ENCODE measurements at regions not wholly inside any gene's neighbourhood (a gene's known extent, or its start where the extent isn't known, plus 50 kb on each side); places are given as distances from the start of the nearest gene placed in this dataset.

DNA sequence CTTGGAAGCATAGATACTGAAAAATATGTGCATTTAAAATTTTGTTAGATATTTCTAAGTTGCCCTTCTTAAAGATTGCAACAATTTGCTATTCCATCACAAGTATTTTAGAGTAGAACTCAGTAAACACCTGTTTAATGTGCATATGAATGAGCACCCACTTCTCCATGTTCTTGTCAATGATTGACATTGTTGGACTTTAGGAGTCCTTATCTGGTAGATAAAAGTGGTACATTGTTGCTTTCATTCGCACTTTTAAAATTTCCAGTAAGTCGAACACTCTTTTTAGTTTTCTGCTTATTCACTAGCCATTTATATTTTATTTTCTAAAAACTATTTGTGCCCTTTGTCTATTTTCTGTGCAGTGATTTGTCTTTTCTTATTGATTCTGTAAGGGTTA lies 478.3 kb downstream of the SOX2 start:
- no peak for DNase-seq (ENCODE audit: extremely low read depth in 1 of 2, low read depth in 1 of 2)

- DNase-seq (ENCODE audit: extremely low read depth in 1 of 2, low read depth in 1 of 2), result no peak
These were observed 486.6 kb downstream of the SOX2 start for GRCh38 chr3:182198345-182198744.

- no peak for DNase-seq (ENCODE audit: extremely low read depth in 1 of 2, low read depth in 1 of 2)
These were observed 489.9 kb downstream of the SOX2 start for GRCh38 chr3:182201456-182202168.

GRCh38 chr3:182212479-182213076 lies 500.9 kb downstream of the SOX2 start:
- DNase-seq (ENCODE audit: extremely low read depth in 1 of 2, low read depth in 1 of 2), result no peak

DNA sequence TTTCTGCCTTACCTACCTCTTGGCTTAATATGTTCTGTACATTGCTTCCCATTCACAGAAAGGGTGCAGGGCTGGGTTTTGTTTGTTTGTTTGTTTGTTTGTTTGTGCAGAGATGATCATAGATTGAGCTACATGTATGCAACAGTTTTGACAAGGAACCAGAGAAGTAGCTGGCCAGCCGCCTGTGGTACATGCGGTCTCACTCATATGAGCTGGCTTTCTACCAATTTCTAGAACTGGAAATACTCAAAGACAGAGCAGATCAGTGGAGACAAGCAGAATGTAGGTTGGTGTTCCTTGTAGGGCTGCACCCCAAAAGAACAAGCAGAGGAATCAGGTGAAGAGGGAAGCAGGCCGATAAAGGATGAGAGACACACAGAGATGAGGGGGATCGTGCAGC lies 502.7 kb downstream of the SOX2 start:
- DNase-seq (ENCODE audit: extremely low read depth in 1 of 2, low read depth in 1 of 2), result no peak

- no peak for DNase-seq (ENCODE audit: extremely low read depth in 1 of 2, low read depth in 1 of 2)
These were observed 504.2 kb downstream of the SOX2 start for GRCh38 chr3:182215881-182216280.

GRCh38 chr3:182216311-182216970 lies 504.7 kb downstream of the SOX2 start:
- DNase-seq (ENCODE audit: extremely low read depth in 1 of 2, low read depth in 1 of 2), result no peak

DNA sequence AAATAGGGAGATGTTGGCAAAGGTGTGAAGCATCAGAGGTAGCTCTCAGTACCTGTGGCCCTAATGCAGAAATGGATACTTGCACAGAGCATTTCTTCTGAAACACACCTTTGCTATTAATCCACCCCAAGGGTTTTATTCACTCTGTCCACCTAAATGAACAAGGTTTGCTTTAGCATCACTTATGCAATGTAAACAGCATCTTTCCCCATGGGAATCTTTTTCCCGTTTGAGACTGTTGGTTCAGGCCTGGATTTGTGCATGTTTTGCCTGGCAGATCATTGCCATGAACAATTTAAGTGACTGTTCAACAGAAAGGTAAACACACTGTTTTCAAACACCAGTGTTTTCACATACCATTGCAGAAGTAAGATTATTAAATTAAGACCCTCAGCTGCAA lies 508.3 kb downstream of the SOX2 start:
- DNase-seq (ENCODE audit: extremely low read depth in 1 of 2, low read depth in 1 of 2), result no peak

GRCh38 chr3:182220471-182220870 lies 508.7 kb downstream of the SOX2 start:
- no peak for DNase-seq (ENCODE audit: extremely low read depth in 1 of 2, low read depth in 1 of 2)

DNA sequence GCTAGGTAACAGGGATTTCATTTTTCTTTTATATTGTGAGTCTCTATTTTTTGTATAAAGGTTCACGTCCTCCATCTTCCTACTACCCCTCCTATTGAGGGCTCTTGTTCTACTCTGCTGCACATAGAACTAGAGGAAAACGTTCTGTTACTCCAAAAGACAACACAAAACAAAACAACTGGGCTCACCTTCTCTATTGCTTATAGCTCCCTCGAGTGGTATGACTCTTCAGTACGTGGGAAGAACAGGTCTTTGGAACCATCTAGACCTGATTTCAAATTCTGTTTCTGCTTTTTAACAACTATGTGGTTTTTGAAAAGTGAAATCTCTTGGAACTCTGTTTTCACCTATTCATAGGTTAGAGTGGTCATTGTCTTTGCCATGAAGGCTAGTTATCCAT lies 515.3 kb downstream of the SOX2 start:
- DNase-seq (ENCODE audit: extremely low read depth in 1 of 2, low read depth in 1 of 2), result no peak

DNA sequence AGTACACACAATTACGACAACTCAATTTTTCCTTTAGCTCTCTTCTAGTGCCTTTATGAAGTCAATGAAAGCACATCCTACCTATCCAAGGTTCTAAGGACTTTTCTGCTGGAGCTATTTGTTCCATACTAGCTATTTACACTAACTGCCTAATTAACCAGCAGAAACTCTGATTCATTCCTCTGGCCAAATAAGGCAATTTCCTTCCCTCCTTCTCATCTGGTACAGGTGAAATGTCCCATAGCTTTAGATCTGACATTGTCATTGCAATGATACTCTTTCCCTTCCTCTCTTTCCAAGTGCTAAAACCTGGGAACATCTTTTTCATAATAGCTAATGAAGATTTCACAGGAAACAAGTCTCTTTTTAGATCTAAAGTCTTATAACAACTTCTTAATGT lies 521.7 kb downstream of the SOX2 start:
- DNase-seq (ENCODE audit: extremely low read depth in 1 of 2, low read depth in 1 of 2), result no peak

GRCh38 chr3:182233957-182234356 lies 522.2 kb downstream of the SOX2 start:
- DNase-seq (ENCODE audit: extremely low read depth in 1 of 2, low read depth in 1 of 2), result no peak

DNA sequence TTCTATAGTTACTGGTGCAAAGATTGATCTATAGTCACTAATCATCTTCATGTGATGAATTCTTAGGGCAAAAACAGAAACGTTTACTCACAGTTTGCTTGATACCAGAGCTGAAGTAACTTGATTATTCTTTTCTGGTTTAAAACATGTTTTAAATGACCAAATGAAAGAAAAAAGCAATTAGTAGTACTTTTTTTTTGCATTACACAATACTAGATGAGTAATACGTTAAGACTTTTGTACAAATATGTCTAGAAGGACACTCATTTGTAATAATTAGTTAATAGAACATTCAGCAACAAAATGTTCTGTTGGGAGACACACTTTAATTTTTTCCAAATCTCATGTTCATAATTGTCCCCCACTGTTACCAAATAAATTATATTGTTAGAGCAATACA lies 523.2 kb downstream of the SOX2 start:
- no peak for DNase-seq (ENCODE audit: extremely low read depth in 1 of 2, low read depth in 1 of 2)

- DNase-seq (ENCODE audit: extremely low read depth in 1 of 2, low read depth in 1 of 2), result no peak
These were observed 523.8 kb downstream of the SOX2 start for GRCh38 chr3:182235504-182235903.

- no peak for DNase-seq (ENCODE audit: extremely low read depth in 1 of 2, low read depth in 1 of 2)
These were observed 526.4 kb downstream of the SOX2 start for GRCh38 chr3:182238126-182238525.

DNA sequence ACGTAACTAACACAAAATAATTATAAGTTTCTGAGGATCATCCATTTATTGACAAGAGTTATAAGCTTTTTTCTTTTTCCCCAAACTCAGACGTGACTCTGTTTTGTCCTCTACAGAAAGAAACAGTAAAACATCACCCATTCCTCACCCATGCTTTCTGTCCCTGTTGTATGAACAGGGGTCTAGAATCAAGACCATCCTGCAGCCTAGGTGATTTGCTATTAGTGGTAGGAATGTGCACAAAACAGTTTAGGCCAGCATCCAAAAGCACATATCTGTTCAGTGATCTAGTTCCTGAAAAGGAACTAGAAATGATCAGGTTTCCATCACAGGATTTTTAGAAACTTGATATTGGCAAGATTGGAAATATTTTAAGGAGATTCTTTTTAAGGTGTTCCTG lies 527.6 kb downstream of the SOX2 start:
- no peak for DNase-seq (ENCODE audit: extremely low read depth in 1 of 2, low read depth in 1 of 2)

- DNase-seq (ENCODE audit: extremely low read depth in 1 of 2, low read depth in 1 of 2), result no peak
These were observed 528.7 kb downstream of the SOX2 start for GRCh38 chr3:182240474-182240873.

- DNase-seq (ENCODE audit: extremely low read depth in 1 of 2, low read depth in 1 of 2), result no peak
These were observed 529.6 kb downstream of the SOX2 start for GRCh38 chr3:182241196-182241765.

DNA sequence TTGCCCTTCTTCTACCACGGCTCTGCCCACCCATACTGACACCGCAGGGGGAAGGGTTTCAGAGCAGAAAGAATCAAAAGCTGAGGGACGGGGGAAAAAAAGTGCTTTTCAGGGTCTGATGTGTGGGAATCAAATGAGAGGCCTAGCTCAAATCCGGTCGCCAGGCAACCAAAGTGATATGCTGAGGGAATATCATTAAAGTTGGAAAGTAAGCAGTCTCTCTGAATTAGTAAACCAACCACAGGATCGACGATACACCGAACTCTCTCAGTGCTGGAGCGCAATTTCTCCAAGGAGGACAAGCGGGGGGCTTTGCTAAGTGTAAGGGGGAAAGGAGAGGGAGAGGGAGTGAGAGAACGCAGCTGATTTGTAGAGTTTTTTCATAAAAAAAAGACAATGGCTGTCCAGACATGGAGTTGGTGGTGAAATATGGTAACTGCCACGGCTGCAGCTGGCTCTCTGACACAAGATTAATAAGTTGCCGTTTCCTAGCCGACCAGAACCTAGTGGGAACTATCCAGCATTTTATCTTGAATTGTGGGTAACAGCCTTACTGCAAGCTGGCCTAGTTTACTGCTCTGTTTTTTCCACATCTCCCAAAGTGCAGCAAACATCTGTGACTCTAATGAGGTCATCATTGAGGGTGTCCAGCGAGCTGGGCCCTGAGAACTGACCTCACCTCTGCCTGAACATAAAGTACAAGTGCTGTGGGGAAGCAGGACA lies 530.2 kb downstream of the SOX2 start:
- DNase-seq (ENCODE audit: extremely low read depth in 1 of 2, low read depth in 1 of 2), result no peak

- DNase-seq (ENCODE audit: extremely low read depth in 1 of 2, low read depth in 1 of 2), result no peak
These were observed 530.8 kb downstream of the SOX2 start for GRCh38 chr3:182242489-182242942.

GRCh38 chr3:182243625-182244024 lies 531.9 kb downstream of the SOX2 start:
- DNase-seq (ENCODE audit: extremely low read depth in 1 of 2, low read depth in 1 of 2), result no peak
